ENCODE measurements at regions not wholly inside any gene's neighbourhood (a gene's known extent, or its start where the extent isn't known, plus 50 kb on each side); places are given as distances from the start of the nearest gene placed in this dataset.

GRCh38 chr15:31806106-31806505 lies 224.2 kb upstream of the CHRNA7 start:
- TF ChIP-seq POLR2A (IDR thresholded peaks at IDR 0.05; ENCODE audit: low read length) = no peak
- no peak for TF ChIP-seq HDAC2 (IDR thresholded peaks at IDR 0.05)
- TF ChIP-seq EP300 (IDR thresholded peaks at IDR 0.05) = no peak

Measured in A549 (cell line).